HG03066 (cell line): ENCODE measurements at regions not wholly inside any gene's neighbourhood (a gene's known extent, or its start where the extent isn't known, plus 50 kb on each side); places are given as distances from the start of the nearest gene placed in this dataset.
"Not testable (repeated sequence)": the region's sequence is repeated elsewhere in the genome, so short reads cannot be mapped to it uniquely, and the experiment has no call there.

Experiments
- ATAC-seq: cut with Tn5 transposase; IDR thresholded peaks from one replicate; pipeline ENCODE4 v1.9.1; 2021; ENCODE audit warnings: low read depth; ENCODE audit not compliant: unreplicated experiment

- ATAC-seq: no peak
Measured at GRCh38 chr5:125412561-125413495, 666.4 kb upstream of the ZNF608 start.

- no peak for ATAC-seq
Measured at GRCh38 chr5:125413496-125414274, 667.2 kb upstream of the ZNF608 start.

- no peak for ATAC-seq
Measured at GRCh38 chr5:125415126-125415525, 668.7 kb upstream of the ZNF608 start.

GRCh38 chr5:125416055-125416454 lies 669.6 kb upstream of the ZNF608 start:
- ATAC-seq: no peak

GRCh38 chr5:125421006-125421405 lies 674.6 kb upstream of the ZNF608 start:
- no peak for ATAC-seq

GRCh38 chr5:125422342-125422741 lies 675.9 kb upstream of the ZNF608 start:
- no peak for ATAC-seq

- no peak for ATAC-seq
Measured at GRCh38 chr5:125424402-125425141, 678.1 kb upstream of the ZNF608 start.

GRCh38 chr5:125429498-125429897 lies 683.1 kb upstream of the ZNF608 start:
- no peak for ATAC-seq

- no peak for ATAC-seq
Measured at GRCh38 chr5:125433457-125433856, 687.0 kb upstream of the ZNF608 start.

GRCh38 chr5:125439243-125439642 lies 692.8 kb upstream of the ZNF608 start:
- no peak for ATAC-seq

- ATAC-seq: peak; percentile 73
Measured at GRCh38 chr5:125440905-125441304, 694.5 kb upstream of the ZNF608 start.

- no peak for ATAC-seq
Measured at GRCh38 chr5:125446986-125447385, 700.5 kb upstream of the ZNF608 start.

GRCh38 chr5:125450771-125451170 lies 704.3 kb upstream of the ZNF608 start:
- no peak for ATAC-seq

GRCh38 chr5:125451622-125452021 lies 705.2 kb upstream of the ZNF608 start:
- ATAC-seq: no peak

- no peak for ATAC-seq
Measured at GRCh38 chr5:125452991-125453390, 706.6 kb upstream of the ZNF608 start.

- no peak for ATAC-seq
Measured at GRCh38 chr5:125455041-125455440, 708.6 kb upstream of the ZNF608 start.

GRCh38 chr5:125456005-125456404 lies 709.6 kb upstream of the ZNF608 start:
- not testable (repeated sequence) for ATAC-seq

- no peak for ATAC-seq
Measured at GRCh38 chr5:125457617-125458016, 711.2 kb upstream of the ZNF608 start.

GRCh38 chr5:125458949-125459348 lies 712.5 kb upstream of the ZNF608 start:
- ATAC-seq: not testable (repeated sequence)

GRCh38 chr5:125461641-125462072 lies 715.2 kb upstream of the ZNF608 start:
- no peak for ATAC-seq
